Kidney glomerular epithelial cell (primary cell): ENCODE measurements at regions not wholly inside any gene's neighbourhood (a gene's known extent, or its start where the extent isn't known, plus 50 kb on each side); places are given as distances from the start of the nearest gene placed in this dataset.

ENCODE experiments used
- DNase-seq: peaks from one replicate; lab custom pipeline; 2025; lab: John Stamatoyannopoulos, UW

- no peak for DNase-seq
Measured at GRCh38 chr17:77746393-77746792, 212.1 kb upstream of the TNRC6C start.

- DNase-seq = no peak
Measured at GRCh38 chr17:77746896-77747554, 211.5 kb upstream of the TNRC6C start.

- no peak for DNase-seq
Measured at GRCh38 chr17:77748436-77748835, 210.1 kb upstream of the TNRC6C start.

GRCh38 chr17:77749321-77749751 lies 209.2 kb upstream of the TNRC6C start:
- no peak for DNase-seq

- no peak for DNase-seq
Measured at GRCh38 chr17:77749989-77750388, 208.5 kb upstream of the TNRC6C start.

GRCh38 chr17:77750427-77751043 lies 208.0 kb upstream of the TNRC6C start:
- DNase-seq = no peak

- no peak for DNase-seq
Measured at GRCh38 chr17:77753246-77753645, 205.3 kb upstream of the TNRC6C start.

- no peak for DNase-seq
Measured at GRCh38 chr17:77753691-77754245, 204.7 kb upstream of the TNRC6C start.

- no peak for DNase-seq
Measured at GRCh38 chr17:77754956-77755355, 203.5 kb upstream of the TNRC6C start.

GRCh38 chr17:77755410-77755963 lies 203.0 kb upstream of the TNRC6C start:
- no peak for DNase-seq

- DNase-seq = no peak
Measured at GRCh38 chr17:77756028-77756427, 202.5 kb upstream of the TNRC6C start.

- no peak for DNase-seq
Measured at GRCh38 chr17:77756846-77757560, 201.5 kb upstream of the TNRC6C start.

GRCh38 chr17:77757561-77757898 lies 201.0 kb upstream of the TNRC6C start:
- no peak for DNase-seq

- DNase-seq = no peak
Measured at GRCh38 chr17:77763023-77763422, 195.5 kb upstream of the TNRC6C start.

GRCh38 chr17:77763575-77763974 lies 194.9 kb upstream of the TNRC6C start:
- DNase-seq = no peak

- DNase-seq = no peak
Measured at GRCh38 chr17:77765292-77765691, 193.2 kb upstream of the TNRC6C start.

GRCh38 chr17:77767148-77767547 lies 191.4 kb upstream of the TNRC6C start:
- no peak for DNase-seq

GRCh38 chr17:77768248-77768852 lies 190.2 kb upstream of the TNRC6C start:
- no peak for DNase-seq

- DNase-seq = no peak
Measured at GRCh38 chr17:77769215-77769614, 189.3 kb upstream of the TNRC6C start.

GRCh38 chr17:77769762-77770161 lies 188.7 kb upstream of the TNRC6C start:
- DNase-seq = no peak

- DNase-seq = no peak
Measured at GRCh38 chr17:77770331-77771105, 188.0 kb upstream of the TNRC6C start.

GRCh38 chr17:77771145-77771544 lies 187.4 kb upstream of the TNRC6C start:
- no peak for DNase-seq
